BLaER1 treated with 17β-estradiol and CSF1 and Interleukin-3, amounts not matched to agents 10 nM and 100 nM (cell line): ENCODE measurements at regions not wholly inside any gene's neighbourhood (a gene's known extent, or its start where the extent isn't known, plus 50 kb on each side); places are given as distances from the start of the nearest gene placed in this dataset.

ENCODE experiments used
- H3K27ac ChIP-seq, 11 experiments: shearing (Covaris generic); formaldehyde crosslinking; 2 replicates each; pipeline ENCODE4 v1.8.1; 2022
- H3K27me3 ChIP-seq, 11 experiments: shearing (Covaris generic); formaldehyde crosslinking; 2 replicates each; pipeline ENCODE4 v1.8.1; 2022
- H3K36me3 ChIP-seq, 11 experiments: shearing (Covaris generic); formaldehyde crosslinking; 2 replicates each; pipeline ENCODE4 v1.8.1; 2022
- H3K4me1 ChIP-seq, 10 experiments: shearing (Covaris generic); formaldehyde crosslinking; 2 replicates each; pipeline ENCODE4 v1.8.1; 2022
- H3K4me2 ChIP-seq, 11 experiments: shearing (Covaris generic); formaldehyde crosslinking; 2 replicates each; pipeline ENCODE4 v1.8.1; 2022
- H3K4me3 ChIP-seq, 10 experiments: shearing (Covaris generic); formaldehyde crosslinking; 2 replicates each; pipeline ENCODE4 v1.8.1; 2022
- H3K9ac ChIP-seq, 11 experiments: shearing (Covaris generic); formaldehyde crosslinking; 2 replicates each; pipeline ENCODE4 v1.8.1; 2022
- H3K9me3 ChIP-seq, 11 experiments: shearing (Covaris generic); formaldehyde crosslinking; replicated peaks in 1 of 11; 2 replicates each; pipeline ENCODE4 v1.8.1; 2022
- H4K20me1 ChIP-seq, 11 experiments: shearing (Covaris generic); formaldehyde crosslinking; 2 replicates each; pipeline ENCODE4 v1.8.1; 2022
- Cebpa-rat ChIP-seq, 11 experiments: shearing (Covaris generic); IDR thresholded peaks; 2 replicates each; pipeline ENCODE4 v1.8.1; 2022

DNA sequence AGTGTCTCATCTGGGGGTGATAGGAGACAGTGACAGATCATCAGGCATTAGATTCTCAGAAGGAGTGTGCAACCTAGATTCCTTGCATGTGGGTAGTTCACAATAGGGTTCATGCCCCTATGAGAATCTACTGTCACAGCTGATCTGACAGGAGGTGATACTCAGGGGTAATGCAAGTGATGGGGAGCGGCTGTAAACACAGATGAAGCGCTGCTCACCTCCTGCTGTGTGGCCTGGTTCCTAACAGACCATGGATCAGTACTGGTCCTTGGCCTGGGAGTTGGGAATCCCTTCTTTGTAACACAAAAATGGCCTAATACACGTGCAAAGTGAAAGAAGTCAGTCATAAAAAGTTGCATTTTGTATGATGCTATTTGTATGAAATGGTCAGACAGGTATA is 107.6 kb upstream of the TUBA3C start:
- Histone ChIP-seq H3K36me3 (no peaks in the 10 kb centered on the region), H3K4me1 (no peaks in the 10 kb centered on the region), H3K4me3 (no peak overlapping the region), H3K9me3 (no peaks in the 10 kb centered on the region), H3K9ac (no peak overlapping the region), H3K27me3 (no peaks in the 10 kb centered on the region), H3K27ac (no peak overlapping the region), H4K20me1 (no peaks in the 10 kb centered on the region), H3K4me2 (no peak overlapping the region)
- TF ChIP-seq Cebpa-rat (IDR thresholded peaks at IDR 0.05): no peak

DNA sequence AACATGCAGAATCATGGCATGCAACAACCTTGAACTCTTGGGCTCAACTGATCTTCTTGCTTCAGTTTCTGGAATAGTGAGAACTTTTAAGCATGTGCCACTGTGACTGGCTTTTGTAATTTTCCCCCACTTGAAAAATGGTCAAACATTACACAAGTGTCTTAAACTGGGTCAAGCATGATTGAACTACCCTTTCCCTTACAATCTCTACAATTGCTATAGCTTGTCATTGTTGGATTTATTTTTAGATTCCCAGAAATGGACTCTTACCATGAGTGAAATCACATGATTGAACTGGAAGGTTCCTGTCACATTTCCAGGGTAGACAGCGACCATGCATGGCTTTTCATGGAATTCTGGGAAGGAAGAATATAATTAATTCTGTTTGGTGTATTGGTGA is 102.2 kb upstream of the TUBA3C start:
- Histone ChIP-seq H3K9ac (no peak overlapping the region), H3K27ac (no peak overlapping the region), H3K27me3 (no peaks in the 10 kb centered on the region), H3K4me2 (no peak overlapping the region), H3K36me3 (no peaks in the 10 kb centered on the region), H3K4me3 (no peak overlapping the region), H4K20me1 (no peaks in the 10 kb centered on the region), H3K9me3 (no peaks in the 10 kb centered on the region), H3K4me1 (no peaks in the 10 kb centered on the region)
- TF ChIP-seq Cebpa-rat (IDR thresholded peaks at IDR 0.05): no peak

DNA sequence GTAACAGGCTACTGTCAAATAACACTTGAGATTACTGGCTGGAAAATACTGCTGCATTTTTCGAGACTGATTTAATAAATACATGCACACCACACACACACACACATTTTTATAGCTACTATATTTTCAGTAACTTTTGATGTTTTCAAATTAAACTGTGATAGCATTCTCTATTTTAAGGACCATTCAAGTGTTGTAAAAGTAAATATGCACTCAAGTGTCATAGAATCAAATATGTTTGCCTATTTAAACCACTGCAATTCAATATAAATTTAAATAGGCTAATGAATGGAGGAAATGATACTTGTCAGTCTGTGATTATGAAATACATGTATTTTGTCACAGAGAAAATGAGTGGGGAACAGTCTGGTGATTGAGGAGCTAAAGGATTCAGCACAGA is 86.7 kb upstream of the TUBA3C start:
- no peak overlapping the region for H3K9ac ChIP-seq
- H3K4me2 ChIP-seq: no peak overlapping the region
- TF ChIP-seq Cebpa-rat (IDR thresholded peaks at IDR 0.05): no peak
- no peaks in the 10 kb centered on the region for H3K27me3 ChIP-seq
- H3K4me3 ChIP-seq: no peak overlapping the region
- H3K36me3 ChIP-seq: no peaks in the 10 kb centered on the region
- no peaks in the 10 kb centered on the region for H3K4me1 ChIP-seq
- H4K20me1 ChIP-seq: no peaks in the 10 kb centered on the region
- H3K27ac ChIP-seq: no peak overlapping the region
- H3K9me3 ChIP-seq: no peaks in the 10 kb centered on the region; a peak in 1 of 22 replicates

GRCh38 chr13:19267746-19268145 is 86.1 kb upstream of the TUBA3C start:
- Histone ChIP-seq H3K27me3 (no peaks in the 10 kb centered on the region), H3K4me1 (no peaks in the 10 kb centered on the region), H3K9me3 (no peaks in the 10 kb centered on the region; a peak in 1 of 22 replicates), H4K20me1 (no peaks in the 10 kb centered on the region), H3K9ac (no peak overlapping the region), H3K4me3 (no peak overlapping the region), H3K36me3 (no peaks in the 10 kb centered on the region), H3K27ac (no peak overlapping the region), H3K4me2 (no peak overlapping the region)
- no peak for TF ChIP-seq Cebpa-rat (IDR thresholded peaks at IDR 0.05)

- no peak overlapping the region for H3K4me2 ChIP-seq
- H3K27me3 ChIP-seq: no peaks in the 10 kb centered on the region
- no peak for TF ChIP-seq Cebpa-rat (IDR thresholded peaks at IDR 0.05)
- H4K20me1 ChIP-seq: no peaks in the 10 kb centered on the region
- H3K36me3 ChIP-seq: no peaks in the 10 kb centered on the region
- H3K4me3 ChIP-seq: no peak overlapping the region
- no peaks in the 10 kb centered on the region for H3K4me1 ChIP-seq
- H3K27ac ChIP-seq: no peak overlapping the region
- no peaks in the 10 kb centered on the region for H3K9me3 ChIP-seq
- H3K9ac ChIP-seq: no peak overlapping the region
Observed at GRCh38 chr13:19266979-19267378, 85.4 kb upstream of the TUBA3C start.

DNA sequence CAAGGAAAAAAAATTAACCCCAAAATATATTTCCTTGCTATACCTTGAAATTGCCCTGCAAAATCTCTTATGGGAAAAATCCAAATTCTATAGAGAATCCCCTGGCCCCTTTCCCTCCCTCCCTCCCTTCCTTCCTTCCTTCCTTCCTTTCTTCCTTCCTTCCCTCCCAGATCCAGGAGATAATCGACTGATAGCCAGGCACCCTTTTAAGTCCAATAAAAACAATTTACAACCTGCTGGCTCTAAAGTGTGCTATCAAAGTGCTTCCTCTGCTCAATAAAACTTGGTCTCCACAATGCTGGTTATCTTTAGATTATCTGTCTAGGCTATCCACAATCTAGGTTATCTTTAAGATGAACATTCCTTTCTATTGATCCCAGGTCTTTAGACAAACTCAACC is 83.1 kb upstream of the TUBA3C start:
- Histone ChIP-seq H3K4me2 (no peak overlapping the region), H3K27me3 (no peaks in the 10 kb centered on the region), H3K9ac (no peak overlapping the region), H3K27ac (no peak overlapping the region), H3K36me3 (no peaks in the 10 kb centered on the region), H3K4me1 (no peaks in the 10 kb centered on the region), H3K9me3 (no peaks in the 10 kb centered on the region), H4K20me1 (no peaks in the 10 kb centered on the region), H3K4me3 (no peak overlapping the region)
- TF ChIP-seq Cebpa-rat (IDR thresholded peaks at IDR 0.05): no peak

GRCh38 chr13:19252381-19252780 is 70.8 kb upstream of the TUBA3C start:
- Histone ChIP-seq H3K4me3 (no peak overlapping the region), H3K4me1 (no peaks in the 10 kb centered on the region), H3K4me2 (no peak overlapping the region), H3K27me3 (no peaks in the 10 kb centered on the region), H3K36me3 (no peaks in the 10 kb centered on the region), H3K9me3 (peaks cover 0 to 15% (median 9%) of the 10 kb centered on the region in 11 experiments; a peak in 14 of 22 replicates), H3K9ac (no peak overlapping the region), H4K20me1 (no peaks in the 10 kb centered on the region), H3K27ac (no peak overlapping the region)
- TF ChIP-seq Cebpa-rat (IDR thresholded peaks at IDR 0.05): no peak

- H4K20me1 ChIP-seq: no peaks in the 10 kb centered on the region
- H3K4me3 ChIP-seq: no peak overlapping the region
- no peak overlapping the region for H3K4me2 ChIP-seq
- H3K9me3 ChIP-seq: 0 out of 22 replicates have a peak, but pooled peaks cover 0 to 4% (median 0%) of the 10 kb centered on the region in 11 experiments
- no peaks in the 10 kb centered on the region for H3K27me3 ChIP-seq
- H3K36me3 ChIP-seq: no peaks in the 10 kb centered on the region
- no peak for TF ChIP-seq Cebpa-rat (IDR thresholded peaks at IDR 0.05)
- H3K27ac ChIP-seq: no peak overlapping the region
- no peaks in the 10 kb centered on the region for H3K4me1 ChIP-seq
- H3K9ac ChIP-seq: no peak overlapping the region
Observed at GRCh38 chr13:19239114-19239860, 57.7 kb upstream of the TUBA3C start.
